HG03442 (cell line): ENCODE measurements at regions not wholly inside any gene's neighbourhood (a gene's known extent, or its start where the extent isn't known, plus 50 kb on each side); places are given as distances from the start of the nearest gene placed in this dataset.

ENCODE experiments used
- ATAC-seq: cut with Tn5 transposase; IDR thresholded peaks from one replicate; pipeline ENCODE4 v1.9.1; 2021; ENCODE audit warnings: mild to moderate bottlenecking, moderate library complexity; ENCODE audit not compliant: unreplicated experiment

DNA sequence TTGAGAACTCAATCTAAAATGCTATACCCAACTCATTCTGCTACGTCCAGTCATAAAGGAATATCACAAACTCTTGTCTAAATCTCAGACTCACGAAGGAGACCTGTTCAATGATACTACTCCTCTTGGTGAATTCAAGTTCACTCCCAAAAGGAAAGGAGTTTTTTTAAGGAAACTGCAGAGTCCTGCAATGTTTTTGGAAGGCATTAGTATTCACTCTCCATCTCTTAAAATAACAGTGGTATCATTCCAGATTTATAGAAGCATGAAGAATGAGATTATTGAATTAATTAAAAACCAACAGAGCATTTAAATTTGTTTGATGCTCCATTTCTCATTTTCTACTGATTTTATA, 73.4 kb downstream of the FOXD1 start:
- ATAC-seq: no peak

DNA sequence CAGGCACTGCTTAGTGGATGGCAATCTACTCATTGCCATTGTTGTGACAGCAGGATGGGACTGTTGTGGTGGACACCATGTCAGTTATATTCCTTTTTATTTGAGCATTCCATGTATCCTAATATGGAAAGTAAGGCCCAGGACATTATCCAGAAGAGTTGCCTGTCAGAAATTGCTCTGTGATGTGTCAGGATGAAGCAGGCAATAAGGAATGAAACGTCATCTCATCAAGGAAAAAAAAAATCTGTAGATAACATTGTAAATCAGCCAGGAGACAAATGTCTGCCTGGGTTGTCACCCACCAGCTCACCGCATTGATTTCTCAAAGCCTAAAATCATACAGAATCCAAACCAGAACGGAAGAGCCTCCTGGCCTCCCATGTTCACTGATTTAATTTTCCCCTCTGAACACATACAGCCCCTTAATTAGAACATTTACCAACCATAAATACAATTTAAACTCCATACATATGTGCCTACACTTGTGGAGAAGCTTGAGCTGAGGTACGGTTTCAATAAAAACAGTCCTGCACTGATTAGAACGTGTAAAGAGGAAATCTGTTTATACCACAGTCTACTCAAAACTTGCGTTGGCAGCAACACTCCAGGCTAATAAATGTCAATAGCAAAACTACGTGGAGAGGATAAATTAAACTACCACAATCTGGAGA, 73.9 kb downstream of the FOXD1 start:
- no peak for ATAC-seq

DNA sequence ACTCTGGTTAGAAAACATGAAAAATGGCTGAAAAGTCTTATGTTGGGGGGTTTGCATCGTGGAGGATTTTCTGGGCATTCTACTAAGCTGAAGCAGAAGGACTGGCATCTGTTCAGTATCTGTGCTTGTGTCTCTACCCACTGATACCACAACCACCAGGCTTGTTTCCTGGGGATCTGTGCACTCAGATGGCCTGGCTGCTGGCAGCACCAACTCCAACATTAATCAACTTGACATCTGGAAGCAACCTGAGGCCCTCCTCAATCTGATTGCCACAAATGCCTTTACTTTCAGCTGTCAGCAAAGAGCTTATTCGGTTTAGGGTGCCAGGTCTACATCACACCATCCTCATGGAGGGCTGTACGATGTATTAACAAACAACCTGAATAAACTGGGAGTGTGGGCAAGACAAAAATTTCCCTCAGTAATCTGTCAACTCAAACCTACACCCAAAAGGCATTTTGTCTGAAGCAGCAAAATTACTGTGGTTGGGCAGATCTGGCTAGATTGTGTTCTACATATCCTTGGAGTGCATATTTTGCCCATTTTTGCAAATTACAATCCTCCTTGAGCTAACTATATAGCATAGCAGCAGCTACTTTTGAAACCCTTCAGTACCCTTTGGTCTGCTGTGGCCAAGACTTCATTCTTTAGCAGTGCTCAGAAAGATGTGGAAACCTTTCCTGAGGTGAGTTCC, 74.6 kb downstream of the FOXD1 start:
- ATAC-seq: no peak

DNA sequence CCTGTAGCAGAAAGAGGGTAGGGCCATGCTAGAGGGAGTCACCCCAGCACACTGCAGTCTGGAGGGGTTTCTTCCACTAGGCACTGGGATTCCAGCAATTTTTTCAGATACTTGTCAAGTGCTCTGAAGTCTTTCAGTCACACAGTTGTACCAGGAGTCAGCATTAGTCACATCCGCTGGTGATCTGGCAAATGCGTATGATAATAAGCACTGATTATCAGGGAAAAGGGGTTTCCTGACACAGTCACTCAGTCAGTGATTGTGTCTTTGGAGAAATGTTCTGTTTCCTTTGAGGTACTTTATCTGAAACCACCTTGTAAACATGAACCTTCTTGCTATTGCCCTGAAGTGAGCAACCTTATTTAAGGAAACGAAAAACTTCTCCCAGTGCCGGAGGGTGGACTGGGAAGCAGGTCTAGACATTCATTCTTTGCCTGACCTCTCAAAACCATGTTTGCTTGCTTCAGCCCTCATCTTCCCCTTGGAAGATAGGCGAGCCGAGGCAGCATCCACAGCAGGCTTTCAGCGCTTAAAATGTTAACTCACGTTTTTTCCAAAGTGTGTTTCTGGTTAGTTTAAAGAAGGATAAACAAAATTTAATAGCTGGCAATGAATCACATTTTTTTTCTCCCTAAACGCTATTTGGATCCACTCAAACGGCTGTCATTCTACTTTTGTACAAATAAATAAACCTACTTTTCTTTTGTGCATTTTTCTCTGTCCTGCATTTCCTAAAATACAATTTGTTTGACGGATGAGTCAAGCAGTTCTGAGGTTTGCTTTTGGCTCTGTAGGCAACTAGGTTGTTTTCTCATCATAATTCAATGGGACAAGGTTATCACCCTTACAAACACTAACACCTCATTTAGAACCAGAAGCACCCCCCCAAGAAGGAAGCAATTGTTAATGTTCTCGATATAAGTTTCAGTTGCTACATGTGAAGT, 77.7 kb downstream of the FOXD1 start:
- ATAC-seq: no peak

DNA sequence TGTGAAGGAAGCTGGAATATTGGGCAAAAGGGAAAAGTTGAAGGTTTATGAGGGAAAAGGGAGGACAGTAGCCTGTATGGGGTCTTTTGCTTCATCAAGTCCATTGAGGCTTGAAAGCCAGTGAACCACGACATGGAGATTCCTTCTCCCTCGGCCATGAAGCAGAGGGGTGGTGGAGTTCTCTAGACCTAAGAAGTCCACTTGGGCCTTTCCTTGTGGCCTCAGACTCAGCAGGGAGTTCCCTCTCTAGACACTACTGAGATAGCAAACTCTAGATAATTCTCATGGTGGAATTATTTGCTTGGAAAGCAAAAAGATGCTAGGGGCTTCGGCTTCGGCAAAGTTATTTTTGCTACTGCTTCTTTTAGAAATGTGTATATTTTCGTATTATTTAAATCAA, 78.5 kb downstream of the FOXD1 start:
- ATAC-seq: no peak

DNA sequence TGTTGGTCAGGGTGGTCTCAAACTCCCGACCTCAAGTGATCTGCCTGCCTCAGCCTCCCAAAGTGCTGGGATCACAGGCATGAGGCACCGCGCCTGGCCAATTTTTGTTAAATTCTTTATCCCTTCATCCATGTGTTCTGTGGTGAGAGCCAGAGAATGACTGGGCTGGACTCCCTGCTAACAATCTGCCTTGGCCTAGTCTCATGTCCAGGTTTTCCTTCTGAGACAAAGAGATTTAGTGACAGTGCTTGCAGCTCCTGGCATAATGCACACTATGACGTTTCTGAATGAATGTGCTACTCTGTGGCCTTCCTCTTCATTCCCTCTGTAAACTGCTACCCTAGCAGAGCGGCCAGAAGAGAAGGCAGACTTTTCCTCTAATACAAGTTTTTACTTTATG, 79.3 kb downstream of the FOXD1 start:
- ATAC-seq: no peak

DNA sequence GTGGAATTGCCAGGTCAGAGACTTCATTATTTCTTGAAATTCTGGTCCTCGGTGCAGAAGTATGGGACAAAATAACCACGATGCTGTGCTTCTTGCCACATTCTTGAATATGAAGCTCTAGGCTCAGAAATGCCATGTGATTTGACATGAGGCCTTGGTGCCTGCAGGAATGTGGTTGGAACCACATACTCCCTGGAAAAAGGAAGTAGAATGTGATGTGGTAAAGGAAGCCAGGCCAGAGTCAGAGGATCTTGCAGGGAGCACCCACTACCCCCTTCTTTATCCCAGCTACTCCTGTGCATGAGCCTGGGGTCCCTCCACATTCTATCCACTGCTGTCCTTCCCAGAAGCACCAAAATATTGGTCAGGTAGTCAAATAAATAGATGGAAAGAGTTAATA, 80.9 kb downstream of the FOXD1 start:
- no peak for ATAC-seq

DNA sequence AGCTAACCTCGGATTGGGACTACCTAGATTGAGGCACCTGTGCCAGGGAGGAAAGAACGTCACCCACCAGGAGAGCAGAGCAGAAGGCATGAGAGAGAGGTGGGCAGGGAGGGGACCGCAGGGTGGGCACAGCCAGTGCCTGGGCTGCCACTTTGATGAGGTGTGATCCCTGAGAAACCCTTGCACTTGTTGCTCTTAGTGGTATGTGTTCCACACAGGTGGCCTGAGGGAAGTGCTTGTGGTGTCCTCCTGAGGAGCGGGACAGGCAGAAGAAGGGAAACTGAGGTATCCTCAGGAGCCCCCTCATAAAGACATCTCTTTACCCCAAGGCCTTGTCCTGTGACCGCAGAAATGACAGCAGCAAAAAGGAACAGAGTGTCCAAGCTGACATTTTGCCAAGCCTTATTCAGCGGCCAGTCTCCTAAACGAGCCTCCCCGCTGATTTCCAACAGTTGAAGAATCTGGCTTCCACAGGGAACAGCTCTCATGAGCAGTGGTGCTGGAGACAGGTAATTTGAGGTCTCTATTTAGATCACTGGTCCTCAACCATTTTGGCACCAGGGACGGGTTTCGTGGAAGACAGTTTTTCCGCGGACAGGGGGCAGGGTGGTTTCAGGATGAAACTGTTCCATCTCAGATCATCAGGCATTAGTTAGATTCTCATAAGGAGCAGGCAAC, 82.4 kb downstream of the FOXD1 start:
- ATAC-seq: no peak

DNA sequence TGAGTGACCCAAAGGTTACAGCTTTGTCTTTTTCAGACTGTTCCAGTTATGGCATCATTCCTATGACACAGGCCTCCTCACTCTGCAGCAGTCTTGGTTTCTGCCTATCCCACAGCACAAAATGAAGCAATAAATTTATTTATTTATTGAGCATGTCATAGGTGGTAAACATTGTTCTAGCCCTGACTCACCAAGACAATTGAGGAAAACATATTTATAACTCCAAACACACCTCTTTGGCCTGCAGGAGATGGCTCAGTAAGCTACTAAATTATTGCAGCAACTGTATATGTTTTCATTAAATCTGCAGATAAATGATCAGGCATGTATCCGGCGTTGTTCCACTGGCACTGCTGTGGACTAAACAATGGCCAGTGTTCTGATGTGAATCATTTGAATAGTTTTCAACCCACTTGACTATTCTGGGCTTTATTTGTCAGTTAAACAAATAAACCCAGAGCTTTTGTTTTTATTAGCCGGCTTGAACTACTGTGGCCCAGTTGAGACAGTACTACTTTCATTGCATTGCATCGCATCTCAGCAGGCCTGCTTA, 83.2 kb downstream of the FOXD1 start:
- ATAC-seq: no peak

DNA sequence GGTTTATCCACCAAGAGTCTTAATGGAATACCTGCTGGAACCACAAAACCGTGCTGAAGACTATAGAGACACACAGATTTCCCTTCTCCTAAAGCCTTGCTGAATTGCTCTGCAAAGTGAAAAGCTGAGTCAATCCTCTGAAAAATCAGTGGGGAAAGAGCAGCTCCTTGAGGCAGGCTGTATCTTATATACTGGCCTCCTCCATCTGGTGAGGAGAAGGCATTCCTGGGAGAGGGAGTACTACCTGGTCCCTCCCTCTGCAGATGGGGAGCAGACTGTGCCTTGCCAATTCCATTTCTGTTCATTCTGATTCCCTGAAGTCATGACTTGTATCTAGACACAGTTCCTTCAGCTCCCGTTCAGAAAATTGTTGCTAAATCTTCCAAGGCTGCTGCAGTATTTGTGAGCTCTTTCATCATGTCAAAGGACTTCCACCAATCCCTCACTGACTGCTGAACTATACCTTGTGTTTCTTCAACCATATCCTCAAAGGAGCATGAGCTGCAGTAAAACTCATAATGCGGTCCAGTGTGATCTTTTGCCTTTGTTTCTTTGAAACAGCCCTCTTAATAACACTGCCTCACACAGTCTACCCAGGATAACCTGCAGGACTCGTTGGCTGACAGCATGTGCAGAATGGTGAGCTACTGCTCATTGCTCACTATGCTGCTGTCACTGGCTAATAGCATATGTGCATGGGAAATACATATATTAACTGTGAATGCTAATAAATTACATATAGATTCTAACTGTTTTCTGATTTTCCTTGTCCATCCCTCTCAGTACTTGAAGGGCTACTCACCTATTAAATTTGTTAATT, 84.5 kb downstream of the FOXD1 start:
- no peak for ATAC-seq

DNA sequence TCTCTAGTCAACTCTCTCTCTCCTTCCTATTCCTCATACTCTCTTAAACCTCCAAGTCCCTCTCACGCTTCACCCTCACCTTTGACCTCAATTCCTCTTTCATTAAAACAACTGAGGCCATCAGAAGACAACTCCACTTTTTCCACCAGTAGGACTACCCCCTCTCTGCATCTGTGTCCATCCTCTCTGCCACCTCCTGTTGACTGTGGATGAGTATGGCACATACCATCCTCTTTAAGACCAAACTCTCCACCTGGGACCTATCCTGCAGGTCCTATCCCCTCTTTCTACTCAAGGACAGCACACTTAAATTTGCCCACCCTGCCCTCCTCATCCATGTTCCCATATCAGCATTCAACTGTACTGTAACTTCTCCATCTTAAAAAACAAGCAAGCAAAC, 89.2 kb downstream of the FOXD1 start:
- no peak for ATAC-seq

DNA sequence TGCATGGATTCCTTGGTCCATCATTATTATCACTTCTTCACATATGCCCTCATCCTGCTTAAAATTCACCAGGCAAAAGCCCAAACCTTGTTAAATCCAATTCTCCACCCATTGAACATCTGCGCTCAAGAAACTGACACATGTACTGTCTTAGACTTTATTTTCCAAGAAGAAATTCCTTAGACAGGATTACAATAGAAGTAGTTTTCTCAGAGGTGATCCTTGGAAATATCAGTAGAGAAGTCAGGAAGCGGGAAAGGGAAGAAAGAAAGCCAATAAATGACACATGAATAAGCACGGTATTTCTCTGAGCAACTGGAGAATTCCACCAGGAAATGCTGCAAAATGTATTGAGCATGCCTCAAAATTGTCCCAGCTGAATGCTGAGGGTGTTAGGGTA, 90.2 kb downstream of the FOXD1 start:
- no peak for ATAC-seq

DNA sequence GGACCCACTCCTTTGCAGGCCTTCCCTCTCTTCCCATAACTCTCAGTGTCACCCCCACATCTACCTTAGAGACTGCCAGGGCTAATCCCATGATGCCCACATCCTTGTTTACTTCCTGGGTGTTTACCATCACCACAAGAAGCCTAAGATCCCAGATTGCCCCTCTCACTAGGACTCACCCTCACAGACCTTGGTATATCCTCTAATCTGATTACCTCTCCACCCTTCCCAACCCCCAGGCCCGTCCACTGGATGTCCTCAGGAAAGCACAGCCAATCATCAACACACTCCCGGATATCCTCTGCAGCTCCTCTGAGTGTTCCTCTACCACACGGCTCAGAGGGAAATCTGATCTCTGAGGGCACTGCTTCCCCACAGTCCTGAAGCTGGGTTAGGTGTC, 91.0 kb downstream of the FOXD1 start:
- no peak for ATAC-seq

DNA sequence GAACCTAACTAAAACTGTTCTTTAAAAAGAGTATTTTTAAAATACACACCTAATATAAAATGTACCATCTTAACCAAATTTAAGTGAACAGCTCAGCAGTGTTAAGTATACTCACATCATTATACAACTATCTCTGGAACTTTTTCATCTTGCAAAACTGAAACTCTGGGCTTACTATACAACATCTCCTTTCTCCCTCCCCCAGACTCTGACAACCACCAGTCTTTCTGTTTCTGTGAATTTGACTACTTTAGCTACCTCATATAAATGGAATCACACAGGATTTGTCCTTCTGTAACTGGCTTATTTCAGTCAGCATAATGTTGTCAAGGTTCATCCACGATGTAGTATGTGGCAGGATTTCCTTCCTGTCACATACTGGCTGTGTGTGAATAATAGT, 93.5 kb downstream of the FOXD1 start:
- no peak for ATAC-seq

DNA sequence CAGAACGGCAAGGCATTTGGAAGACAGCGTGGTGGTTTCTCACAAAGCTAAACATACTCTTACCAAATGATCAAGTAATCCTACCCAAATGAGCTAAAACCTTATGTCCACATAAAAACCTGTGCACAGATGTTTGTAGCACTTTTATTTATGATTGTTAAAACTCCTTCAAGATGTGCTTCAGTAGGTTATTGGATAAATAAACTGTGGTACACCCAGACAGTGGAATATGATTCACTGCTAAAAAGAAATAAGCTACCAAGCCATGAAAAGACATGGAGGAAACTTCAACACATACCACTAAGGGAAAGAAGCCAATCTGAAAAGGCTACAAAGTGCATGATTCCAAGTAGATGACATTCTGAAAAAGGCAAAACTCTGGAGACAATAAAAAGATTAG, 94.2 kb downstream of the FOXD1 start:
- ATAC-seq: no peak

DNA sequence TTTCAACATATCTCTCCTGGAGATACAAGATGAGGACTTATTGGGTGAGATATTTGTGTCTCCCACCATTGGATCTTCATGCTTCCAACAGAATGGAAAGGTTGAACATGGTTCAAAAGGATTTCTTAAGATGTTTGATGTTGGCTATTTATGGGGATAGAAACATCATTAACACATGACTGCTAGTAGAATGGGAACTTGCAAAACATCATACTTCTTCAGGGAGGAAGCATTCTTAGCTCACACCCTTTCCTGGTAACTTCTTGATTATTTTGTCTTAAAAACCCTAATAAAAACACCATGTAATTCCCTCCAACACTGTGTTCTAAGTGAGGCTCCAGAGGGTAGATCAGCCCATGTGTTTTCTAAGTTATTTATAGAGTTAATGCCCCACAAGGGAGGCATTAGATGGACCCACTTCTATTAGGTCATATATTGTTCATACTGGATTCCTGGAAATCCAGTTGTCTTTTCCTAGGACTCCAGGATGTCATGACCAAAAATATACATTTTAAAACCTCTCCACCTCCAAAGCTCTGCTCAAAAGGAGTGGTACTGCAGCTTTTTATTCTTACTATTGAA, 95.8 kb downstream of the FOXD1 start:
- no peak for ATAC-seq

DNA sequence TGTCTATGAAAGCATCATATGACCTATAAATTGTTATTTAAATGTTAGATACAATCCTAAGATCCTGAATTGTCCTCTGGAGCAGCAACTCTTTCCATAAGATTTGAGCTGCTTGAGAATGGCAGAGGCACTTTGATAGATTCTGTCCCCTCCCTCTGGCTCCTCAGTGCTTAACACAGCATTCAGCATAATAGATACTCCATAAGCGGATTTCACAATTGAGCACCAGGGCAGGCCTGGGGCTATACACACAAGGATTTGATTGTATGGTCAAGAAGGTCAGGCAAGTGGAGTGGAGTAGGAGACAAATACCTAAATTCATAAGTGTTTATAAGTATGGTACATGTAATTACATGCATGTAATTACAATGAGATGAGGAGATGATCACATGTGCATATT, 96.3 kb downstream of the FOXD1 start:
- no peak for ATAC-seq

DNA sequence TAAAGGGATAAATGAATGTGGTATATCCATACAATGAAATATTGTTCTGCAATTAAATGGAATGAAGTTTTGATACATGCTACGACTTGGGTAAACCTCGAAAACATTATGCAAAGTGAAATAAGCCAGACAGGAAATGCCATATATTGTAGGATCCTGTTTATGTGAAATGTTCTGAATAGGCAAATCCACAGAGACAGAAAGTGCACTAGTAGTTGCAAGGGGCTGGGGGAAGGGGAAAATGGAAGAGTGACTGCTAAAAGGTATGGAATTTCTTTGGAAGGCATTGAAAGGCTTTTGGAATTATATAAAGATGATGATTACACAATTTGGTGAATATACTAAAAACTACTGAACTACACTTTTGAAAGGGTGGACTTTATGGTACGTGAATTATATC, 97.0 kb downstream of the FOXD1 start:
- ATAC-seq: no peak

DNA sequence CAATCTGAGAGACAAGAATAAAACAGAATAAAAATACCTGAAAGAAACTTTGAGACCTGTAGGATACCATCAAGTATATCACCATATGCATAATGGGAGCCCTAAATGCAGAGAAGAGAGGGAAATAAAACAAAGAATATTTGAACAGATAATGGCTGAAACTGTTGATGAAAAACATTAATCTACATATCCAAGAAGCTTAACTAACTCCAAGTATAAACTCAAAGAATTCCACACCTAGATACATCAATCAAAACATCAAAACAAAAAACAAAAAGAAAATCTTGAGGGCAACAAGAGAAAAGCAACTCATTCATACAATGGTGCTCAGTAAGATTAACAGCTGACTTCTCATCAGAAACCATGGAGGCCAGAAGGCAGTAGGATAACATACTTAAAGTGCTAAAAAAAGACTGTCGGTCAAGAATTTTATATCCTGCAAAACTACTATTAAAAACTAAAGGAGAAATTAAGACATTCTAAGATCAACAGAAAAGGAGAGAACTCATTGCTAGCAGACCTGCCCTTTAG, 101.6 kb downstream of the FOXD1 start:
- no peak for ATAC-seq

DNA sequence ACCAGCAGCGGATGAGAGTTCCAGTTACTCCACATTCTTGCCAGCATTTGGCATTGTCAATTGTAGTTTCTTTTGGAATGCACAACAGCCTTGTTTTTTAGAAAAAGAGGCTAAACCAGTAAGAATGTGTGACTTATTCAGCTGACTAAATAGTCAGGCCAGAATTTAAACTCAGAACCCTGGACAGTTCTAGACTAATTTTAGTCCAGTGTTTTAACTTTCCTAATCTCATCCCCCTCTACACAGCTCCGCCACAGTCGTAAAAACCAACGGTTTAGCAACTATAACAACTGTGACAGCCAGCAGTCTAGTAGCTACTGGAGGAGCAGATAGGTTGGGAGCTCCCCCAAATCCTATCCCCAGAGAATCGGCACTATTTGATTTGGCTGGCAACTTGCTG, 103.7 kb downstream of the FOXD1 start:
- ATAC-seq: no peak
